B cell (primary cell): ENCODE measurements at regions not wholly inside any gene's neighbourhood (a gene's known extent, or its start where the extent isn't known, plus 50 kb on each side); places are given as distances from the start of the nearest gene placed in this dataset.

Experiments used
- CTCF ChIP-seq: fragments of 200-600 bp; IDR thresholded peaks from one replicate; pipeline ENCODE4 v1.8.0; 2022; ENCODE audit warnings: antibody characterized with exemption, mild to moderate bottlenecking
- EZH2 ChIP-seq: IDR thresholded peaks from 2 replicates; pipeline ENCODE4 v1.6.1; 2012; ENCODE audit warnings: borderline replicate concordance, low read depth, mild to moderate bottlenecking, moderate library complexity, low read length; ENCODE audit not compliant: insufficient read depth, poor library complexity, severe bottlenecking

- TF ChIP-seq CTCF, result no peak
- no peak for TF ChIP-seq EZH2
These were observed 104.1 kb upstream of the AKIRIN2 start for GRCh38 chr6:87806099-87806498.
